K562 (cell line): ENCODE measurements at regions not wholly inside any gene's neighbourhood (a gene's known extent, or its start where the extent isn't known, plus 50 kb on each side); places are given as distances from the start of the nearest gene placed in this dataset.

ENCODE experiments used
- DNMT1 ChIP-seq: fragments of 450-650 bp; IDR thresholded peaks from 2 replicates; pipeline ENCODE4 v1.6.1; 2016; ENCODE audit warnings: antibody characterized with exemption, mild to moderate bottlenecking
- TF ChIP-seq, protein P1 (sequence below): fragments of 450-650 bp; IDR thresholded peaks from 2 replicates; pipeline ENCODE4 v1.6.1; 2016; ENCODE audit warnings: low read depth

DNA sequence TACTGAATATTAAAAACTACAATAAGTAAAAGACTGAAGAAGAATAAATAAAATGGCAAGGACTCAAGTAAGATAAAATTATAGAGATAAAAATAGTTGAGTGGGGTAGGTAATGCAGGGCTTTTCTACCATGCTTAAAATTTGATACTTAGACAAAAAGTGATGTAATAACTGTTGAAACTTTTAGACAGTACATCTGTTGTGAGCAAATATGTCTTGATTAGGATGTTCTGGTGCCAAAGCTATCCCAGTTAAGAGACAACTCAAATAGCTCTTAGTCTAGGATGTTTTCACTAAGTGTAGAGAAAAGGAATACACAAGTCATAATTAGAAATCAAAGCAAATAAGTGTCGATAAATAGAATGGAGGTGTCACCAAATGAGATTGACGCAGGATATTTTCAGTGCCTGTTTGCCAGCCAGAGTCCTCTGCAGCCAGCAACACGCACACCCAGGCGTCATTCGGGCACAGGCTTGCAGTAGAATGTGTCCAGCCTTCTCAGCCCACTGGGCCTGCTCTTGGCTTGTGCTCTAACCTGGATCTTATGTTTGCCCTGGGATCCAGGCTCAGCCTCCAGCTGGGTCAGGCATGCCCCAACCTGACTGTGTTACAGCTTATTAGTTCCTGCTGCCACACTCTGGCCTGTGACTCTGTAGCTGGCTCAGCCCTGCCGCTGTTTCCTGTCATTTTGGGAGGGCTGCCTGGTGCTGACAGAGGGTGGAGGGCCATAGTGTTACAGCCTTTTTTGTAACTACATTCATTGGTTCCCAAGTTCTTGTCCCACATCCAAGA is 766.2 kb downstream of the PCDH17 start (continued):
- TF ChIP-seq, protein P1, sequence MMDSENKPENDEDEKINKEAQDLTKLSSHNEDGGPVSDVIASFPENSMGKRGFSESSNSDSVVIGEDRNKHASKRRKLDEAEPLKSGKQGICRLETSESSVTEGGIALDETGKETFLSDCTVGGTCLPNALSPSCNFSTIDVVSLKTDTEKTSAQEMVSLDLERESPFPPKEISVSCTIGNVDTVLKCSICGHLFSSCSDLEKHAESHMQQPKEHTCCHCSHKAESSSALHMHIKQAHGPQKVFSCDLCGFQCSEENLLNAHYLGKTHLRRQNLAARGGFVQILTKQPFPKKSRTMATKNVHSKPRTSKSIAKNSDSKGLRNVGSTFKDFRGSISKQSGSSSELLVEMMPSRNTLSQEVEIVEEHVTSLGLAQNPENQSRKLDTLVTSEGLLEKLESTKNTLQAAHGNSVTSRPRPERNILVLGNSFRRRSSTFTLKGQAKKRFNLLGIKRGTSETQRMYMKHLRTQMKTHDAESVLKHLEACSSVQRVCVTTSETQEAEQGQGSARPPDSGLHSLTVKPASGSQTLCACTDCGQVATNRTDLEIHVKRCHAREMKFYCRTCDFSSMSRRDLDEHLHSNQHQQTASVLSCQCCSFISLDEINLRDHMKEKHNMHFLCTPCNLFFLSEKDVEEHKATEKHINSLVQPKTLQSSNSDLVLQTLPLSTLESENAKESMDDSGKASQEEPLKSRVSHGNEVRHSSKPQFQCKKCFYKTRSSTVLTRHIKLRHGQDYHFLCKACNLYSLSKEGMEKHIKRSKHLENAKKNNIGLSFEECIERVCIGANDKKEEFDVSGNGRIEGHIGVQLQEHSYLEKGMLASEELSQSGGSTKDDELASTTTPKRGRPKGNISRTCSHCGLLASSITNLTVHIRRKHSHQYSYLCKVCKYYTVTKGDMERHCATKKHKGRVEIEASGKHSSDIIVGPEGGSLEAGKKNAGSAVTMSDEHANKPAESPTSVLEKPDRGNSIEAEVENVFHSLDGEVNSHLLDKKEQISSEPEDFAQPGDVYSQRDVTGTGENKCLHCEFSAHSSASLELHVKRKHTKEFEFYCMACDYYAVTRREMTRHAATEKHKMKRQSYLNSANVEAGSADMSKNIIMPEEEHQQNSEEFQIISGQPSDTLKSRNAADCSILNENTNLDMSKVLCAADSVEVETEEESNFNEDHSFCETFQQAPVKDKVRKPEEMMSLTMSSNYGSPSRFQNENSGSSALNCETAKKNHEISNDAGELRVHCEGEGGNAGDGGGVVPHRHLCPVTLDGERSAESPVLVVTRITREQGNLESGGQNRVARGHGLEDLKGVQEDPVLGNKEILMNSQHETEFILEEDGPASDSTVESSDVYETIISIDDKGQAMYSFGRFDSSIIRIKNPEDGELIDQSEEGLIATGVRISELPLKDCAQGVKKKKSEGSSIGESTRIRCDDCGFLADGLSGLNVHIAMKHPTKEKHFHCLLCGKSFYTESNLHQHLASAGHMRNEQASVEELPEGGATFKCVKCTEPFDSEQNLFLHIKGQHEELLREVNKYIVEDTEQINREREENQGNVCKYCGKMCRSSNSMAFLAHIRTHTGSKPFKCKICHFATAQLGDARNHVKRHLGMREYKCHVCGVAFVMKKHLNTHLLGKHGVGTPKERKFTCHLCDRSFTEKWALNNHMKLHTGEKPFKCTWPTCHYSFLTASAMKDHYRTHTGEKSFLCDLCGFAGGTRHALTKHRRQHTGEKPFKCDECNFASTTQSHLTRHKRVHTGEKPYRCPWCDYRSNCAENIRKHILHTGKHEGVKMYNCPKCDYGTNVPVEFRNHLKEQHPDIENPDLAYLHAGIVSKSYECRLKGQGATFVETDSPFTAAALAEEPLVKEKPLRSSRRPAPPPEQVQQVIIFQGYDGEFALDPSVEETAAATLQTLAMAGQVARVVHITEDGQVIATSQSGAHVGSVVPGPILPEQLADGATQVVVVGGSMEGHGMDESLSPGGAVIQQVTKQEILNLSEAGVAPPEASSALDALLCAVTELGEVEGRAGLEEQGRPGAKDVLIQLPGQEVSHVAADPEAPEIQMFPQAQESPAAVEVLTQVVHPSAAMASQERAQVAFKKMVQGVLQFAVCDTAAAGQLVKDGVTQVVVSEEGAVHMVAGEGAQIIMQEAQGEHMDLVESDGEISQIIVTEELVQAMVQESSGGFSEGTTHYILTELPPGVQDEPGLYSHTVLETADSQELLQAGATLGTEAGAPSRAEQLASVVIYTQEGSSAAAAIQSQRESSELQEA: no peak
- TF ChIP-seq DNMT1: no peak
